Loucy (cell line): ENCODE measurements at regions not wholly inside any gene's neighbourhood (a gene's known extent, or its start where the extent isn't known, plus 50 kb on each side); places are given as distances from the start of the nearest gene placed in this dataset.
"Not testable (repeated sequence)": the region's sequence is repeated elsewhere in the genome, so short reads cannot be mapped to it uniquely, and the experiment has no call there.

ENCODE experiments used
- H2AFZ ChIP-seq: fragments of 200-600 bp; sonication (generic); 2 replicates; pipeline ENCODE4 v1.6.0; 2016; ENCODE audit warnings: antibody characterized with exemption, mild to moderate bottlenecking, low read length, moderate library complexity
- H3F3A ChIP-seq: fragments of 200-600 bp; 2 replicates; pipeline ENCODE4 v1.6.0; 2016; ENCODE audit warnings: antibody characterized with exemption, low read depth, mild to moderate bottlenecking
- H3K27me3 ChIP-seq: fragments of 200-600 bp; sonication (generic); 2 replicates; pipeline ENCODE4 v1.6.1; 2014; ENCODE audit warnings: low read length, mild to moderate bottlenecking; ENCODE audit not compliant: insufficient read depth, poor library complexity, severe bottlenecking
- H3K36me3 ChIP-seq: fragments of 200-600 bp; sonication (generic); 2 replicates; pipeline ENCODE4 v1.6.1; 2016; ENCODE audit warnings: low read length; ENCODE audit not compliant: insufficient read depth
- H3K4me1 ChIP-seq: fragments of 200-600 bp; sonication (generic); 2 replicates; pipeline ENCODE4 v1.5.1; 2014; ENCODE audit warnings: low read length, mild to moderate bottlenecking; ENCODE audit not compliant: insufficient read depth, poor library complexity, severe bottlenecking
- H3K4me2 ChIP-seq: fragments of 200-600 bp; sonication (generic); 2 replicates; pipeline ENCODE4 v1.6.0; 2014; ENCODE audit warnings: antibody characterized with exemption, low read length, low read depth, mild to moderate bottlenecking; ENCODE audit not compliant: poor library complexity, severe bottlenecking
- H3K4me3 ChIP-seq: fragments of 200-600 bp; sonication (generic); 2 replicates; pipeline ENCODE4 v1.5.1; 2014; ENCODE audit warnings: low read length, mild to moderate bottlenecking, mixed read lengths; ENCODE audit not compliant: poor library complexity, severe bottlenecking
- H3K79me2 ChIP-seq: fragments of 200-600 bp; sonication (generic); 2 replicates; pipeline ENCODE4 v1.6.1; 2014; ENCODE audit warnings: low read length; ENCODE audit not compliant: insufficient read depth
- H3K9ac ChIP-seq: fragments of 200-600 bp; sonication (generic); 2 replicates; pipeline ENCODE4 v1.6.0; 2014; ENCODE audit warnings: mild to moderate bottlenecking, low read depth, low read length, moderate library complexity; ENCODE audit not compliant: poor library complexity, severe bottlenecking
- H3K9me2 ChIP-seq: fragments of 200-600 bp; sonication (generic); replicated peaks from 2 replicates; pipeline ENCODE4 v1.6.1; 2016; ENCODE audit warnings: low read depth, low read length, mixed read lengths
- H3K9me3 ChIP-seq: fragments of 200-600 bp; sonication (generic); 2 replicates; pipeline ENCODE4 v1.6.1; 2014; ENCODE audit warnings: mild to moderate bottlenecking, antibody characterized with exemption, low read length, low read depth; ENCODE audit not compliant: insufficient read depth
- H4K20me1 ChIP-seq: fragments of 200-600 bp; sonication (generic); 2 replicates; pipeline ENCODE4 v1.6.0; 2014; ENCODE audit warnings: antibody characterized with exemption, low read length, mild to moderate bottlenecking; ENCODE audit not compliant: insufficient read depth, poor library complexity, severe bottlenecking
- EZH2phosphoT487 ChIP-seq: fragments of 200-600 bp; IDR thresholded peaks from 2 replicates; pipeline ENCODE4 v1.6.1; 2018; ENCODE audit warnings: antibody characterized with exemption, mild to moderate bottlenecking, moderate library complexity, borderline replicate concordance
- TF ChIP-seq, protein P1 (sequence below): fragments of 200-600 bp; sonication (generic); conservative IDR thresholded peaks from 2 replicates; pipeline ENCODE4 v1.5.1; 2014; ENCODE audit warnings: mild to moderate bottlenecking, antibody characterized with exemption, low read length

DNA sequence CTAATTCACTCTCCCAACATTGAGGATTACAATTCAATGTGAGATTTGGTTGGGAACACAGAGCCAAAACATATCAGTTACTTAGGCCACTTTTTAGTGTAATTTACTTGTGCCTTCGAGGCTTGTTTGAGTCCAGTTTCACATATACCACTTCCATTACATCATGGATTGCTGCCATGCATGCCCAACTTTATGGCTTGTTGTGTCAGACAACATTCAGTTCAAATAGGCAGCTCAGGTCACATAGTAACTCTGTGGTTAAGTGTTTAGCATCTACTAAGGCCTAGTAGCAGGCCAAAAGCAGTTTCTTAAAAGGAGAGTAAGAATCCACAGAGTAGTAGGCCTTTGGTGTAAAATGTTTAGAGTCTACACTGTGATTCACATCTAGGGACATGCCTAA, 164.3 kb upstream of the GMNC start:
- Histone ChIP-seq H3K9ac (no peak overlapping the region), H2AFZ (no peak overlapping the region), H4K20me1 (no peaks in the 10 kb centered on the region), H3K27me3 (no peaks in the 10 kb centered on the region), H3K4me1 (no peaks in the 10 kb centered on the region), H3K4me2 (no peak overlapping the region), H3K9me3 (no peaks in the 10 kb centered on the region), H3K4me3 (no peak overlapping the region), H3K36me3 (no peaks in the 10 kb centered on the region), H3K9me2 (no peaks in the 10 kb centered on the region), H3F3A (no peaks in the 10 kb centered on the region), H3K79me2 (no peaks in the 10 kb centered on the region)
- TF ChIP-seq, protein P1, sequence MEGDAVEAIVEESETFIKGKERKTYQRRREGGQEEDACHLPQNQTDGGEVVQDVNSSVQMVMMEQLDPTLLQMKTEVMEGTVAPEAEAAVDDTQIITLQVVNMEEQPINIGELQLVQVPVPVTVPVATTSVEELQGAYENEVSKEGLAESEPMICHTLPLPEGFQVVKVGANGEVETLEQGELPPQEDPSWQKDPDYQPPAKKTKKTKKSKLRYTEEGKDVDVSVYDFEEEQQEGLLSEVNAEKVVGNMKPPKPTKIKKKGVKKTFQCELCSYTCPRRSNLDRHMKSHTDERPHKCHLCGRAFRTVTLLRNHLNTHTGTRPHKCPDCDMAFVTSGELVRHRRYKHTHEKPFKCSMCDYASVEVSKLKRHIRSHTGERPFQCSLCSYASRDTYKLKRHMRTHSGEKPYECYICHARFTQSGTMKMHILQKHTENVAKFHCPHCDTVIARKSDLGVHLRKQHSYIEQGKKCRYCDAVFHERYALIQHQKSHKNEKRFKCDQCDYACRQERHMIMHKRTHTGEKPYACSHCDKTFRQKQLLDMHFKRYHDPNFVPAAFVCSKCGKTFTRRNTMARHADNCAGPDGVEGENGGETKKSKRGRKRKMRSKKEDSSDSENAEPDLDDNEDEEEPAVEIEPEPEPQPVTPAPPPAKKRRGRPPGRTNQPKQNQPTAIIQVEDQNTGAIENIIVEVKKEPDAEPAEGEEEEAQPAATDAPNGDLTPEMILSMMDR, result no peak

DNA sequence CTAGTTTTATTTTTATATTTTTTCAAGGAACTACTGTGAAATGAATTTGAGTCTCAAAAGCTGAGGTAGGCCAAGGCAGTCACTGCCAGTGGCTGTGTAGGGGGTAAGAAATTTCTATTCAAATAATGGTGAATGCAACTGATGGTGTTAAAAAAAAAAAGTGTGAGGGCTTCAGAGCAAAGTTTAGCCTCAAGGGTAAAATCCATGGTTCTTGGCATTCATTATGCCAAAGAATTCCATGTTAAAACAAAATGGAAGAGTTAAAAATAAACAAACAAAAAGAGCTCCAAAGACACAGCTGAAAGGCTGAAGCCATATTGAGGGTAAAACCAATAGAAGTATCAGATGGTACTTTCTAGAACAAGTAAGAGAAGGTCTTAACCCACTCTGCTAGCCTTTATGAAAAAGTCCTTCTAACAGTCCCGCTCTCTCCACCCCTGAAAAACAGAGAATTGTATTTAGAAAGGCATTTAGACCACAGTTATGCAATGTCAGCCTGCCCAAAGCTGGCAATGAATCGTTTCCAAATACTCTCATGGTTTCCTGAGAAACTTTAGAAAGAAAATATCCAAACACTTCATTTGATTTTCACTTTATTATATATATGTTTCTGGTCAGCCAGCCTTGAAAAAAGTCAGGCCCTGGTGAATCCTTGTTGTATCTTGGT, 158.4 kb upstream of the GMNC start:
- Histone ChIP-seq H3K4me3 (no peak overlapping the region), H3K27me3 (no peaks in the 10 kb centered on the region), H3K9ac (no peak overlapping the region), H2AFZ (no peak overlapping the region), H4K20me1 (no peaks in the 10 kb centered on the region), H3F3A (no peaks in the 10 kb centered on the region), H3K36me3 (no peaks in the 10 kb centered on the region), H3K79me2 (no peaks in the 10 kb centered on the region), H3K9me3 (no peaks in the 10 kb centered on the region), H3K9me2 (no peaks in the 10 kb centered on the region), H3K4me2 (no peak overlapping the region), H3K4me1 (no peaks in the 10 kb centered on the region)
- TF ChIP-seq EZH2phosphoT487, result no peak
- TF ChIP-seq, protein P1, result no peak

DNA sequence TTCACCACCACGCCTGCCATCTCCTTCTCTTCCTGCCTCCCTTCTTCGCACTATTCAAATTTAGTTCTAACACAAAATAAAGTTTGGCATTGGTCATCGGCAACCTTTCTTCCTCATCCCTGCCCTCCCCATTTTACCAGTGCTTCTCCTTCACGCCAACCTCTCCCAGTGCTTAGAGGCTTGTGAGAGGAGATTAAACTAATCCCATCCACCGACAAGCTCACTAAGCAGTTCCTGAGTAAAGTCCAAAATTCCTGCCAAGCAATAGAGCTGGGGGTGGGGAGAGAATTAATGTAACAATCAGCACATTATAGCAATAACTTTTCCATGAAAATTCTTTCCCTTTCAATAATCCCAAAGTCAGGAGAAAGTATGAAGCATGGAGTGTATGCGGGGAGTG, 157.4 kb upstream of the GMNC start:
- Histone ChIP-seq H3F3A (no peaks in the 10 kb centered on the region), H3K4me1 (no peaks in the 10 kb centered on the region), H3K4me2 (no peak overlapping the region), H3K9me2 (no peaks in the 10 kb centered on the region), H3K9me3 (no peaks in the 10 kb centered on the region), H4K20me1 (no peaks in the 10 kb centered on the region), H3K27me3 (no peaks in the 10 kb centered on the region), H3K4me3 (no peak overlapping the region), H3K79me2 (no peaks in the 10 kb centered on the region), H2AFZ (no peak overlapping the region), H3K36me3 (no peaks in the 10 kb centered on the region), H3K9ac (no peak overlapping the region)
- TF ChIP-seq, protein P1, result no peak
- TF ChIP-seq EZH2phosphoT487, result no peak

DNA sequence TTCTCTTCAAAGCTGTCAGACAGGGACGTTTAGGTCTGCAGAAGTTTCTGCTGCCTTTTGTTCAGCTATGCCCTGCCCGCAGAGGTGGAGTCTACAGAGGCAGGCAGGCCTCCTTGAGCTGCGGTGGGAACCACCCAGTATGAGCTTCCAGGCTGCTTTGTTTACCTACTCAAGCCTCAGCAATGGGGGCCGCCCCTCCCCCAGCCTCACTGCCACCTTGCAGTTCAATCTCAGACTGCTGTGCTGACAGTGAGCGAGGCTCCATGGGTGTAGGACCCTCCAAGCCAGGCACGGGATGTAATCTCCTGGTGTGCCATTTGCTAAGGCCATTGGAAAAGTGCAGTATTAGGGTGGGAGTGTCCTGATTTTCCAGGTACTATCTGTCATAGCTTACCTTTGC, 153.5 kb upstream of the GMNC start:
- H3K27me3 ChIP-seq, H4K20me1 ChIP-seq: not testable (repeated sequence)

More for the DNA sequence above, 153.5 kb upstream of the GMNC start:
- not testable (repeated sequence) for H3F3A ChIP-seq, H3K4me1 ChIP-seq, H3K9me2 ChIP-seq, H3K36me3 ChIP-seq, H2AFZ ChIP-seq, H3K4me3 ChIP-seq, H3K9ac ChIP-seq, H3K9me3 ChIP-seq, H3K4me2 ChIP-seq, H3K79me2 ChIP-seq
